Muscle of leg (tissue), 3 donors: ENCODE measurements at regions not wholly inside any gene's neighbourhood (a gene's known extent, or its start where the extent isn't known, plus 50 kb on each side); places are given as distances from the start of the nearest gene placed in this dataset.
"Not testable (repeated sequence)": the region's sequence is repeated elsewhere in the genome, so short reads cannot be mapped to it uniquely, and the experiment has no call there.

Source experiments
- DNase-seq: peaks from one replicate; pipeline ENCODE4 v3.0.0; 2013
- H3K27ac ChIP-seq: one replicate; pipeline ENCODE4 v1.5.1; 2013; ENCODE audit warnings: mild to moderate bottlenecking, low read length, control low read depth
- H3K27me3 ChIP-seq: one replicate; pipeline ENCODE4 v1.6.1; 2013; ENCODE audit warnings: low read length; ENCODE audit not compliant: control insufficient read depth, insufficient read depth
- H3K36me3 ChIP-seq: one replicate; pipeline ENCODE4 v1.6.1; 2013; ENCODE audit warnings: low read length; ENCODE audit not compliant: control insufficient read depth, insufficient read depth
- H3K4me1 ChIP-seq: one replicate; pipeline ENCODE4 v1.6.1; 2013; ENCODE audit warnings: low read length; ENCODE audit not compliant: control insufficient read depth, insufficient read depth
- H3K4me3 ChIP-seq: one replicate; pipeline ENCODE4 v1.5.1; 2013; ENCODE audit warnings: low read length, control low read depth
- H3K9me3 ChIP-seq: replicated peaks from 2 replicates; pipeline ENCODE4 v1.6.1; 2013; ENCODE audit warnings: low read depth, low read length; ENCODE audit not compliant: control insufficient read depth
- WGBS: methylation state at CpG from one replicate; pipeline ENCODE4 v1.1.5; 2013; ENCODE audit warnings: missing lambda C conversion rate; ENCODE audit not compliant: insufficient coverage; 5-methylcytosine and 5-hydroxymethylcytosine counted together

DNA sequence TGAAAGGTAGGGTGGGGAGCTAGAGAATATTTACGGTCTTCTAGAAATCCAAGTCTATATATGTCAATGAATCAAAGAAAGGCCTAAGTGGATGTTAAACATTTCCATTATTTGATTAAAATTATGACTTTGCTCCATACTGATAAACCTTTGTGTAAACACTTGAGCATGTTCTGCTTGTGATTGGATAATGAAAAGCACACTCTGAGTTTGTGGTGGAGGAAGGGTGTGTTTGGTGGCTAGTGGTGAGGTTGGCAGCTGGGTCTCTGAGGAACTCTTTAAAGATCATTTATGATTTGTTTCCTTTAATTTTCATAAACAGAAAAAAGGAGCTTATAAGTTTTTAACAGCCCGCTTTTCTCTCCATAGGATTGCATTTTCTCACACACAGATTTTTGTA is 84.7 kb downstream of the RFPL4B start:
- WGBS, result no CpG with 5 or more reads among the region's 2 CpGs
- peaks cover 3% of the 10 kb centered on the region for H3K4me1 ChIP-seq
- no peak overlapping the region for H3K4me3 ChIP-seq
- no peak for DNase-seq
- no peaks in the 10 kb centered on the region for H3K36me3 ChIP-seq
- H3K27me3 ChIP-seq, result no peaks in the 10 kb centered on the region
- H3K27ac ChIP-seq, result no peak overlapping the region
- H3K9me3 ChIP-seq, result no peaks in the 10 kb centered on the region

DNA sequence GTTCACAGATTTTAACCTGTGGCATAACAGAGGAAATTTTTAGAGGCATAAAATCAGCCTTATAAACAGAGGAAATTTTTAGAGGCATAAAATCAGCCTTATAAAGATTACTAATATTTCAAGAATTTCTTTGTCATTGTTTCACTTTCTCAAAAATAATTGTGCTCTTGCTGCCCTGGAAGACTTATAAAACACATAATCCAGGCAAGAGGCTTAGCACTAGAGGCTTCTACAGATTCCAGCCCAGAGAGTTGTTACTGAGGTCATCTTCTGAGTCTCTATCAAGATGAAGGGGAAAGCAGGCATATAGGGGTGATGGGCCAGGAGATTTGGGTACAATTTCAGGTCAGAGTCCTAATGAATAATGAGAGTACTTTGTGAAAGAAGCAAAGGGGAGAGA is 85.7 kb downstream of the RFPL4B start:
- DNase-seq, result no peak
- H3K36me3 ChIP-seq, result no peaks in the 10 kb centered on the region
- no peak overlapping the region for H3K27ac ChIP-seq
- H3K4me1 ChIP-seq, result peaks cover 3% of the 10 kb centered on the region
- H3K4me3 ChIP-seq, result no peak overlapping the region
- no peaks in the 10 kb centered on the region for H3K9me3 ChIP-seq
- H3K27me3 ChIP-seq, result no peaks in the 10 kb centered on the region

DNA sequence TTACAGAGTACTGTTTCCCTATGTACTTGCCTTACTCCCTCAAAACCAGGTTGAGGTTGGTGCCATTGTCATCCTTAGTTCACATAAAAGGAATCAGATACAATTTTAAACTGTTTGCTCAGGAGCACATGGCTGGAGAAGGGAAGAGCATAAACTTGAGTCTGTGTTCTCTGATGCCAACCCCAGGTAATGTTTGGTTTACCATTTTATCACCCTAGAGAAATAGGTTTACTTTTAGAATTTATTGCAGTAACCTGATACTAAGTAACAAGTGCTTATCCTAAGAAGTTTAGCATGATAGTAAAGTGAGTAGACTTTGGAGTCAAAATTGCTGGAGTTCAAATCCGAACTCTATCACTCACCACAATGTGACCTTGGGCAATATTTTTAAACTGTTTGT is 86.3 kb downstream of the RFPL4B start:
- no peak overlapping the region for H3K27ac ChIP-seq
- no peaks in the 10 kb centered on the region for H3K9me3 ChIP-seq
- no peaks in the 10 kb centered on the region for H3K36me3 ChIP-seq
- H3K4me3 ChIP-seq, result no peak overlapping the region
- no peaks in the 10 kb centered on the region for H3K27me3 ChIP-seq
- no peak for DNase-seq
- no CpG with 5 or more reads among the region's 1 CpG for WGBS
- H3K4me1 ChIP-seq, result peaks cover 3% of the 10 kb centered on the region

DNA sequence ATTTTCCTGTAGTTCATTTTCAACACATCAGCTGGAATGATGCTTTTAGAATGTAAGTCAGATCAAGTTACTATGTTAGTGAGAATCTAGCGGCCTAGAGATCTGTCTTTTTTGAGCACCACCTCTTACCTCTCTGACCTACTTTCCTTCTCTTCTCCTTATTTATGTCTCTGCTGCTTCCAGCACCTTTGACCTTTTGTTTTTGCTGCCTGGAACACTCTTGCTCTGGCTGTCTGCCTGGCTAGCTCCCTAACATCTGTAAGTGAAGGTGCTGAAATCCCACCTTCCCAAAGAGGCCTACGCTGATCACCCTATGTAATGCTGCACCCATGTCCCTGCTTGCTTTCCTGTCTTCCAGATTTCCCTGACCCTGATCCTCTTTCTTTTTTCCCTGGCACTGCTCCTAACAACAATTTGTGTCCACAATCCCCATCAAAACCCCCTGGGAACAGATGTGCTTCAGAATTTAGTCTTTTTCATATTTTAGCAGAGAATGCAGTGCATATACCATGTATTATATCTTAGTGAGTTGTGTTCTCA is 87.8 kb downstream of the RFPL4B start:
- H3K36me3 ChIP-seq, result no peaks in the 10 kb centered on the region
- peak; percentile 64 for DNase-seq
- H3K27ac ChIP-seq, result no peak overlapping the region
- WGBS, result 88% methylated on average over 1 of the region's 2 CpGs
- H3K9me3 ChIP-seq, result no peaks in the 10 kb centered on the region
- peaks cover 3% of the 10 kb centered on the region for H3K4me1 ChIP-seq
- H3K27me3 ChIP-seq, result no peaks in the 10 kb centered on the region
- H3K4me3 ChIP-seq, result no peak overlapping the region

DNA sequence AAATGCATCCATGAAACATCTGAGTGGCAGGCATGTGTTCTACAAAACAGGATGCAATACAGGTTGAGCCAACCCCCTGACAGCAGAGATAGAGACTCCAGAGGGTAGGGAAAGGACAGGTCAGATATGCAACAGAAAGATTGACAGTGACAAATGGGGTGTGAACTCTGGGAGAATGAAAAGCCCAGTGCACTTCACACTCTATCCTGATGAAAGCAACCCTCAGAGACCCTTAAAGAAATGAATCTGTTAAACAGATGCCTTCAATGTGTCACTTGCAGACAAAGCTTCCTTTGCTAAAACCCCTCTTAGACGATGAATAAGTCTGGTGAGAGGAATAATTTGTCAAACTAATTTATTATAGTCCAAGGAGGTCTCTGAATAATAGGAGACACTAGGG is 89.9 kb downstream of the RFPL4B start:
- H3K36me3 ChIP-seq, result no peaks in the 10 kb centered on the region
- no peaks in the 10 kb centered on the region for H3K27me3 ChIP-seq

DNA sequence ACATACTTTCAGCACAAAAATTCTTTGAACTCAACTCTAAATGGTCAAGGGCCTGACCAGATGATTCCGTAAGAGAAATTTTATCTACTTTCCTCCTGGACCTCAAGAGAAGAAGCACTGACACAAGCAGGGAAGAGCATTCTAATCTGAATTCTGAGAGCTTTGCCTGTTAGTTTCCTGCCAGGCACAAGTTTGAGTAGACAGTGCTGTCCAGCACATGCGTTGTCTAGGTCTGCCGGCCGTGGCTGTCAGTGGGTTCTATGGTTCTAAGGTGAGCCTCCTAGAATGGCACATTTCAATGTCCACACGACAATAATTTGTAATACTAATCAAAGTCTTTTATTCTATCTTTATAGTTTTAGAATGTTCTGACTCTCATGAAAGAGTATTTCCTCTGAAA is 91.9 kb downstream of the RFPL4B start:
- Histone ChIP-seq H3K27me3 (no peaks in the 10 kb centered on the region), H3K4me1 (peaks cover 3% of the 10 kb centered on the region), H3K27ac (no peak overlapping the region), H3K4me3 (no peak overlapping the region), H3K9me3 (no peaks in the 10 kb centered on the region), H3K36me3 (no peaks in the 10 kb centered on the region)
- peak; percentile 69 for DNase-seq
- no CpG with 5 or more reads among the region's 5 CpGs for WGBS

More for the DNA sequence above, 89.9 kb downstream of the RFPL4B start:
- DNase-seq, result no peak
- Histone ChIP-seq H3K9me3 (no peaks in the 10 kb centered on the region), H3K4me1 (peaks cover 3% of the 10 kb centered on the region), H3K27ac (no peak overlapping the region), H3K4me3 (no peak overlapping the region)
- no CpG with 5 or more reads among the region's 1 CpG for WGBS

DNA sequence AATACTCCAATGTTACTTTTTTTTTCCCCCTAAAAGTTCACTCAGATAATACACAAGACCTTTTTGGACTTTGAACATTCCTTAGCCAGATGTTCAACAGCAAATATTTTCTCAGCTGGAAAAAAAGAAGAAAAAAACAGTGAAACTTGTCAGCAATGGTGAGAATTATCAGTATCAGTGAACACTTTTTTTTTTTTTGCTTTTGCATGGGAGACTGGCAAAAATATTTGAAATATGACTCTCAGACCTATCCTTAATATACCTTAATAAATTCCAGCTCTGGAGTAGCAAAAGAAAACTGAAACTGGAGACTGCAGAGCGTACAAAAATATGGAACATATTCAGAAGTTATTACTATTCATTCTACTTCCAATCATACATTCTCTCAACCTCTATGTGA is 92.3 kb downstream of the RFPL4B start:
- Histone ChIP-seq H3K4me1 (peaks cover 3% of the 10 kb centered on the region), H3K27me3 (no peaks in the 10 kb centered on the region), H3K4me3 (no peak overlapping the region), H3K27ac (no peak overlapping the region), H3K9me3 (no peaks in the 10 kb centered on the region), H3K36me3 (no peaks in the 10 kb centered on the region)
- no CpG with 5 or more reads among the region's 1 CpG for WGBS
- no peak for DNase-seq

DNA sequence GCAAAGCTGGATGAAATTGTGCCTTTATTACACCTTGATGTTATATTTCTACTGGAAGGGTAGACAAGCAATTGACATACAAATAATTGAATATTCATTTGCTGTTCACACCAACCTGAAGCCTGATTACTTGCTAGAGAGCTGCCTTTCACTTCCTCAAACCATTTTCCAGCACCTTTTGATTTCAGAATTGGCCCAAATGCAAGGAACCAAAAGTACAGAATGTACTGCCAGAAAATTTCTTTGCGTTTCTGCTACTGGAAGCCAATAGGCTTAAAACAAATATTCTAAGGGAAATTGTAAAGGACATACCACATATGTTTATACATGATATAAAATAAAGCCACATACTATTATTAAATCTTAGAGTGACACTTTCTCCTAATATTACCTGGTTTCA is 94.5 kb downstream of the RFPL4B start:
- Histone ChIP-seq H3K27me3 (no peaks in the 10 kb centered on the region), H3K9me3 (no peaks in the 10 kb centered on the region), H3K27ac (no peak overlapping the region), H3K4me3 (no peak overlapping the region), H3K36me3 (no peaks in the 10 kb centered on the region), H3K4me1 (no peaks in the 10 kb centered on the region)
- no CpG with 5 or more reads among the region's 1 CpG for WGBS
- peak; percentile 92 for DNase-seq

DNA sequence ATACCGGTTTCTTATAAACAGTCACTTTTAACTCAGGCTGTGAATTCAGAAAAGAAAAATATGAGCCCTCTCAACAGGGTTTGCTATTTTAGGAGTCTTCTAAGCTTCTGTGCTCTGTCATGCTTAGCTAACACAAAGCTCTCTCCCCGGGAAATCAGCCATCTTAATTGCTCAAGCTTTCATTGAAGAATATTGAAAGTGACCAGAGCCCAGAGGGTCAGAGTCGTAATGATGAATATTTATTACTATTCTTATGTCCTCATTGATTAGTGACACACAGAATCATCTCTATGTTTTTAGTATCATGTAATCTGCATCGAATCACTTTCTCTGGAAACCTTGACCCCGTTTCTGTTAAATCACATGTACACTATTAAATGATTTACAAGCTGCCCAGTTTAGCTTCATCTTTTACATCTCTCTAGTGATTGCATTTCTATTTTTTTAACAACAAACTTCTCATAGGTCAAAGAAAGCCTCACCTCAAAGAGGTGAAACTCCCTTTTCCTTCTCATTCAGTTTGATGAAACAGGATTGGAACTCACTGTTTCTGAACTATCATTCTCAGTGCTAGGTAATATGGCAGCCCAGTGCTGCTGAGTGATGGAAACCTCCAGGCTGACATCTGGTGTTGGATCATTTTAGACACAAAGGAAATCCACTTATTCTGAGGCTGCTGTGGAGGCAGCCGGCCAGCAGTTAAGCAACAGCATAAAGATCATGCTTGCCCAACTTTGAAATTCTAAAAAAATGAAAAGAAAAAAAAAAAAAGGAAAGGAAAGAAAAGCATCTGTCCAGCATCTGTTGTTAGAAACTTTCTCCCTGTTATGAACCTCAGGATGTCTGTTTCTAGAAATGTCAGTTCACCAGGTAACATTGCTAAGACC is 96.3 kb downstream of the RFPL4B start:
- no peaks in the 10 kb centered on the region for H3K27me3 ChIP-seq
- H3K9me3 ChIP-seq, result no peaks in the 10 kb centered on the region
- H3K27ac ChIP-seq, result no peak overlapping the region
- no peaks in the 10 kb centered on the region for H3K4me1 ChIP-seq
- no CpG with 5 or more reads among the region's 6 CpGs for WGBS
- H3K4me3 ChIP-seq, result no peak overlapping the region
- peak; percentile 95 for DNase-seq
- H3K36me3 ChIP-seq, result no peaks in the 10 kb centered on the region

DNA sequence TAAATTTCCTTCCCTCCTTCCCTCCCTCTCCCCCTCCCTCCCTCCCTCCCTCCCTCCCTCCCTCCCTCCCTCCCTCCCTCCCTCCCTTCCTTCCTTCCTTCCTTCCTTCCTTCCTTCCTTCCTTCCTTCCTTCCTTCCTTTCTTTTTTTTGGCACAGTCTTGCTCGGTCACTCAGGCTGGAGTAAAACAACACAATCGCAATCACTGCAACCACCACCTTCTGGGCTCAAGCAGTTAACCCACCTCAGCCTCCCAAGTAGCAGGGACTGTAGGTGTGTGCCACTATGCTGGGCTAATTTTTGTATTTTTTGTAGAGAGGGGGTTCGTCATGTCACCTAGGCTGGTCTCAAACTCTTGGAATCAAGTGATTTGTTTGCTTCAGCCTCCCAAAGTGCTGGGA is 101.7 kb downstream of the RFPL4B start:
- not testable (repeated sequence) for H3K27ac ChIP-seq, H3K4me1 ChIP-seq, H3K27me3 ChIP-seq, H3K9me3 ChIP-seq, H3K36me3 ChIP-seq, H3K4me3 ChIP-seq, DNase-seq
- no CpG with 5 or more reads among the region's 3 CpGs for WGBS
